NCI-H1092 treated with DMSO at 0.1 percent for 48 hours (cell line): ENCODE measurements at regions not wholly inside any gene's neighbourhood (a gene's known extent, or its start where the extent isn't known, plus 50 kb on each side); places are given as distances from the start of the nearest gene placed in this dataset.
"Not testable (repeated sequence)": the region's sequence is repeated elsewhere in the genome, so short reads cannot be mapped to it uniquely, and the experiment has no call there.

ENCODE experiments used
- DNase-seq: peaks from one replicate; lab custom pipeline; 2025; lab: John Stamatoyannopoulos, UW

DNA sequence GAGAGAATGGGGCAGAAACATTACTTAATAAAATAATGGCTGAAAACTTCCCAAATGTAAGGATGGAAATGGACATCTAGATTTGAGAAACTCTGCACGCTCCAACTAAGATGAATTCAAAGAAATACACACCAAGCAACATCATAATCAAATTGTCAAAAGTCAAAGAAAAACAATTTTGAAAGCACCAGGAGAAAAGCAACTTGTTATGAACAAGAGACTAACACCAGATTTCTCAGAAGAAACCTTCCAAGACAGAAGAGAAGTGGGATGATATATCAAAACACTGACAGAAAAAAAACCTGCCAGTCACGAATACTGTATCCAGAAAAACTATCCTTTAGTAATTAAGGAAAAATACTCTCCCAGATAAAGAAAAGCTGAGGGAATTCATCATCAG, 208.6 kb upstream of the SAMSN1 start:
- DNase-seq: no peak

DNA sequence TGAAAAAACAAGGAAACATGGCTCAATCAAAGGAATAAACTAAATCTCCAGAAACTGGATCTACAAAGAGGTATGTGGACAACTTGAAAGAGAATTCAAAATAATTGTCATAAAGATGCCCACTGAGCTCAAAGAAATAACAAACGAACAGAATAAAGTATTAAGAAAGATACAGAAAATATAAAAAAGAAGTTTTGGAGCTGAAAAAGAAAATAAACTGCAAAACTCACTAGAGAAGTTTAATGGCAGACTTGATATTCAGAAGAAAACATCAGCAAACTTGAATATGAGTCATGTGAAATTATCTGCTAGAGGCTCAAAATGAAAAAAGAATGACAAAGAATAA, 208.1 kb upstream of the SAMSN1 start:
- no peak for DNase-seq

DNA sequence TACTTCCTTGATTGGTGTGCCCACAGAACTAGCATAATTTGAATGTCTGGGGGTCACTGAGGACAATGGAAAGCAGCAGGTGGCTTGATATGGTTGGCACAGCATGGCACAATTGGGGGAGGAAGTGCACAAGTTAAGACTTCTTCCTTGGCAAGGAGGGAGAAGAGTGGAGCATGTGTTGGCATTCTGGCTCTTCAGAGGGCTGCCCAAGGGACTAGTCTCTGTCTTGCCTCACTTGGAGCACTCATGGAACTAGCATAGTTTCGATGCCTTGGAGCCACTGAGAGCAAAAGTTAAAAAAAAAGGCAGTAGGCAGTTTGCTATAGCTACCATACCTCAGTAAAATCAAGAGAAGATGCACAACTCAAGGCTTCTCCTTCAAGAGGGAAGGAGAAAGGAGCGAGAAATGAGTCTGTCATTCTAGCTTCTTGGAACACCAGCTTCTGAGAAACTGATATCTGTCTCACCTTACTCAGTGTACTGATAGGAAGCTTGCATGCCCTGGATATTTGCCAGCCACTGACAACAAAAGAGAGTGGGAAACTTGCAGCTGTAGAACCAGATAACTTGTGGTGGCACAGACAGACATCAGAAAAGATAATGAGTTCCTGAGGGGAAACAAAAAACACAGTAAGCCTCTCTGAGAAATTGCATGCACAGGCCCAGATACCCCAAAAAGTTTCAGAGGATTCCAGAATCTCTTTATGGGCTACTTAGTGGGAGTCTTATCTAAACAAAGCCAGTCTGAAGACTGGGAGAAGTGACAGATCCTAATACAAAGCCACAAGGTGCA, 207.5 kb upstream of the SAMSN1 start:
- DNase-seq: no peak

DNA sequence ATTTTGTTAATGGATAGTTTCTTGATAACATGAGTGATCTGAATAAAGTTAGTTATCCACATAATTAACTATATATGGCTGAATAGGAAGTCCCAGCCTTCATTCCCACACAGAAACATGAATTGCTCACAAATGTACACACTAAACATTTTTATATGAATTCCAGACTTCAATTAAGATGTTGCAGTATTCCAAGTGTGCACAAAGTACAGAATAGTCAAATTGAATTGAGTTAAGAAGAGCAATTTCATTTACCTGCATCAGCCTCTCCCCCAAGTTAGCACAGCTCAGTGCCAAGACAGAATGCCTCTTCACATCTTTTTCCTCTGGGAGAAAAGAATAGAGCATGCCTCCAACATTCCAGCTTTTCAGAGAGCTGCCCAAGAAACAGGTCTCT, 207.0 kb upstream of the SAMSN1 start:
- DNase-seq: no peak

DNA sequence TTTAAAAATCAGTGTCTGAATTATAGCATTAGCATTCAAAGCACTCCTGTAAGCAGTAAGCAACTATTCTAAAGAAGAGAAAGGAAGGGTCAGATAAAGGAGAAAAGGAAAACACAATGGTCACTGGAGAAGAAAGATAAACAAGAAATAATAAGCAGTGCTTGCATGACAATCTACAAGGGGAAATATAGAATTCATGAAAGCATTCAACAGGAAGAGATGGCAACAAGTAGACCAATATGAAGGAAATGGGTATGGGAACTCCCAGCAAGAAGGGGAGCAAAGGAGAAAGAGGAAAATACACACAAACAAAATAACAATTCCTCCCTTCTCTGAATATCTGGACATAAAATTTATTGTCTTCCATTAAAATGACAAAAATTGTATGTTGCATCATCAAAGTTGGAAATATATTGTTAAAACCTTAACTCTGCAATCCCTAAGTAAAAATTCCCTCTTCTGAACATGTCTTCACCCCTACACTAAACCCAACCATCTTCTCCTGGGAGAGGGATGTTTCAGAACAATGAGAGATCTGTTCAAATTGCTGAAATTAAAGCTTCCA, 206.3 kb upstream of the SAMSN1 start:
- DNase-seq: no peak

DNA sequence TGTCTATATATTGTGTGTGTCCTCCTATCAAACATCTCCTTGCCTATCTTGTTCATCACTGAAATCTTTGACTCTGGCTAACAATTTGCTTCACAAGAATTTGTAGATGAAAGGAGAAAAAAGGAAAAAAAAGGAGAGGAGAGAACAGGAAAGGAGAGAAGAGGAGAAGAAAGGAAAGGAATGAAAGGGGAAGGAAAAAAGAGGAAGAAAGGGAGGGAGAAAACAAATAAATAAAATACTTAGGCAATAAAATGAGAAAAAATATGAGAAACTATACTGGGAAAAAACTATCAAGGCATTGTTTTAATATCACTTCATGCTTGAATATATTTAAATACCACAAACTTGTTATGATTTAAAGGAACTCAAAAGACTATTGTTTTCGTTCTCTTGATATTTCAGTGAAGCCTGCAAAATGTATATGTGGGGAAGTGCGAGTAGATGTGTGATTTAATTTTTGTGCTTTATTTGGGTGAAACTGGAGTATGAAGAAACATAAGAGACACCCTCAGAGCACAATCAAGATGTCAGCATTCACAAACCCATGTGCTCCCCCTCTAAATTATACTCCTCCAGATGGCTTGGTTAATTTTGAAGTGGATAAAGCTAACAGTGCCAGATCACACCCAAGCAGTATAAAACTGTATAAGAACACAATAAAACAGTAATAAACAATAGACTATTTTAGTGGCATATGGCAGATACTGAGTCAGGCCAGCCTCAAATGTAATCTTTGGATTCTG, 205.7 kb upstream of the SAMSN1 start:
- peak; percentile 3 for DNase-seq

DNA sequence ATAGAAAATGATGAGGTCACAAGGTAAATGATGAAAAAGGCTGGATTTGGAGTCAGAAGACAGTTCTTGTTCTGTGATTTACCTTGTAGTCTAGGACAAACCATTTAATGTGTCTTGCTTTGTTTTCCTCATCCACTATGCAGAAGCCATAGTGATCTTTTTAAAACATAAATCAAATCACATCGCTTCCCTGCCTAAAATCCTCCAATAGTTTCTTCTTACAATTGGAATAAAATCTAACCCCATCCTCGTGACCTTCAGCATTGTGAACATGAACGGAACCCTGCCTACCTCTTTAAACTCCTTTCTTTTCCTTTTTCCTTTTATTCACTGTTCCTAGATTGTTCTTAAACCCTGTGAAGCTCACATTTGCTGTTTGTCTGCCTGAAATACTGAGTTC, 204.9 kb upstream of the SAMSN1 start:
- no peak for DNase-seq

DNA sequence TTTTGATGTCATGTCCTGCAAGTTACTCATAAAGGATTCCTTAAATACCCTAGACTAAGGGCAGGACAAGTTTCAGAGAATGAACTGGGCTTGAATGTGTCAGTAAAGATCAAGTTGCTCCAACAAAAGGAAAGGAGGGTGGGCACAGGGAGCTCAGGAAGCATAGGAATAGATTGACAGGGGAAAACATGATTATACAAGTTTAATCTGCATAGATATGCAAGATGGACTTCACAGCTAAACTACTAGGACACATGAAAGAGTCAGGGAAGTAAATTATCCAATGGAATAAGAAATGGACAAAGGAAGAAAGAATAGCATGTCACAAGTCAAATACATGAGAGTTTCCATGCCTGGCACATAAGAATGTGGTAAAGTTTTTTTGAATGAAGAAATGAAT, 203.9 kb upstream of the SAMSN1 start:
- DNase-seq: no peak

DNA sequence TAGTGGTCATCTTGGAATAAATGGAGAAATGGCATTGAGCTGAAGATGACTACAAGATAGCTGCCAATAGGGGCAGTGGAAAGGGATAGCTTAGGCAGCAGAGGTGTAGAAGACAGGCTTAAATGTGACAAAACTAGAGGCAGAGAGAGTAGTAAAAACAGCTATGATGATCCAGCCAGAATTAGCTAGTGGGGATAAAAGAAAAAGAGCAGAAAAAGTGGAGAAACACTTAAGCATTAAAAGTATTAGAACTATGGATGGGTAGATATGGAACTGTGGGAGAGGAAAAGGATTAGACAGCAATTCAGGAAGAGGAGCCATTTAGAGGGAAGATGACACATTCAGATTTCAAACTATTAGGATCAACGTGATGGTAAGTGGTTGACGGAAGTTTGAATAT, 202.5 kb upstream of the SAMSN1 start:
- DNase-seq: no peak

DNA sequence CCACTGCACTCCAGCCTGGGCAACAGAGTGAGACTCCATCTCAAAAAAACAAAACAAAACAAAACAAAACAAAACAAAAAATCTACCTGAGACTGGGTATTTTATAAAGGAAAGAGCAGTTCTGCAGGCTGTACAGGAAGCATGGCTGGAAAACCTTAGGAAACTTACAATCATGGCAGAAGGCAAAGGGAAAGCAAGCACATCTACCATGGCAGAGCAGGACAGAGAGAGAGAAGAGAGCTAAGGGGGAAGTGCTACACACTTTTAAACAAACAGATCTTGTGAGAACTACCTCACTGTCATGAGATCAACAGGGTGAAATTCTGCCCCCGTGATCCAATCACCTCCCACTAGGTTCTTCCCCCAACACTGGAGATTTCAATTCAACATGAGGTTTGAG, 198.3 kb upstream of the SAMSN1 start:
- no peak for DNase-seq

DNA sequence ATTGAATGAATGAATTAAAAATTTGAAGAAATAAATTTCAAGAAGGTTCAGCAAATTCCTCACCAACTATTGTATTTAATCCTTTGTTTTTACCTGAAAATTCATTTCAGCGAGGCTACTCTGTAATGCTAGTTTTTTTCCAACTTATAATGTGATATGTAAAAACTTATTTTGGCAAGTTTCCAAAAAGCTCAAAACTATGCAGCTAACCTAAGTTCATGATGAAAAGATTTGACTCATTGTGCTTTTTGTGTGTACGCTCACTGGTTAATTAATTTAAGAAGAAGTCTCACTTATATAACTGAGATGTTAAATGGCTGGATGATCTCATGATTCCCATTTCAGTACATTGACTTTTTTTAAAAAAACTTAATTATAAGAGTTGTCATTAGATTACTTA, 196.0 kb upstream of the SAMSN1 start:
- DNase-seq: no peak

DNA sequence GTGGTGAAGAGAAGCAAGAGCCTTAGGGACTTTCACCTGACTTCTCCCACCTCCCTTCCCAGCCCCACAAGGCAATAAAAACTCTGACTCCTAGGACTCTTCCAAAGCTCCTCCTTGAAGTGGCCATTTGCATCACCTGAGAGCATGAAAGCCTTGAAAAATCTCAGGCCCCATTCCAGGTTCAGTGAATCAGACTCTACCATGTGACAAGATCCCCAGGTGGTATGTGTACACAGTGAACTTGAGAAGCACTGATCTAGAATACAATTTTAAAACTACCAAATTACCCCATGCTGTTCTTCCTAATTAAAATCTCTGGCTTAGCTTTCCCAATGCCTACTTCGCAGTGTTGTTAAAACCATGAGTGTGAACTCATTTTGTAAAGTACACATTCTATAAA, 195.1 kb upstream of the SAMSN1 start:
- DNase-seq: no peak

DNA sequence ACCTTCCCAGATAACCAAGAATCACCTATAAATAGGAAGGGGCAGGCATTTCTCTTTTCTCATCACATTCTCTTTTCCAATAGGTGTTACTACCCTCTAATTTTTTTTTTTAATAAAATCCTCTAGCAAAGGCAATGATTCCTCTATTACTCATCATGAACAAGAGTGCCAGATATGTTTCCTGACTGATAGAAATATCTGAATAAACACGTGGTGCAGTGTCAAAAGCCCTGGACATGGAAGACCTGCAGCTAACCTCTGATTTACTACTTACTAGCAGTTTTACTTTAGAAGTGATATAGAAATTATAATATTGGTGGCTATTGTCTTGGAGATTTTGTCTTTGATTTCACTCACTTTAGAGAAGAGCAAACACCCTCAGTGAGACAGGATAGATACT, 194.6 kb upstream of the SAMSN1 start:
- no peak for DNase-seq

DNA sequence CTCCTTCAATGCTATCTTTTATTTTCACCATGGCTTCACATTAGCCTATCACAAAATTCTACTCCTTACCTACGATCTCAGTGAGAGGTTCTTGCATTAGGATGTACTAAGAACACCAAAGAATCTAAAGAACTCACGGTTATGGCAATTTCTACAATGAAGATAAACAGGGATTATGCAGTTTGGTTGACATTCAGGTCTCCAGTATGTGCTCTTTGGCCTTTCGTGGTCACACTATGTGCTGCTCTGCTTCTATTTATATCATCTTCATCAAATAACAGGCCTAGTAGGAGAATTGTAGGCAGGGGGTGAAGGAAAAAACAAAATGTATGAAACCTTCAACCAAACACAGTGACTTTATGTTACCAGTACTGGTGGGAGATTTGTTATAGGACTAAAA, 194.0 kb upstream of the SAMSN1 start:
- DNase-seq: no peak

DNA sequence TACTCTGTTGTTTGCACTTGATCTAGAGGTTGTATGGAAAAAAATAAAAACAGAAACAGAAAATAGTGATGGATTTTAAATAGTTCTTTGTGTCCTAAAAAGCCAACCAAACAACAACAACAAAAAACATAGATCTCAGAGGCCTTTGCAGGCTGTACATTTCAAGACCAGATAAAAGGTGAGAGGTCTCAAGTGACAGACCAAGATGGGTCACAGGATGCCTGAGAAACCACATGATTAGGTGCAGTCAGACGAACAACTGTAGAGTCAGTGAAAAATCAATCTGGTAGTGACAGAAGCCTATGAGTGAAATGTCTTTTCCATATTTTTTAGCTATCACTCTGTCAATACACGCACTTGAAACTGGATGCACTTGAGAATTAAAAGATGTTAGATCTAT, 193.5 kb upstream of the SAMSN1 start:
- DNase-seq: no peak

DNA sequence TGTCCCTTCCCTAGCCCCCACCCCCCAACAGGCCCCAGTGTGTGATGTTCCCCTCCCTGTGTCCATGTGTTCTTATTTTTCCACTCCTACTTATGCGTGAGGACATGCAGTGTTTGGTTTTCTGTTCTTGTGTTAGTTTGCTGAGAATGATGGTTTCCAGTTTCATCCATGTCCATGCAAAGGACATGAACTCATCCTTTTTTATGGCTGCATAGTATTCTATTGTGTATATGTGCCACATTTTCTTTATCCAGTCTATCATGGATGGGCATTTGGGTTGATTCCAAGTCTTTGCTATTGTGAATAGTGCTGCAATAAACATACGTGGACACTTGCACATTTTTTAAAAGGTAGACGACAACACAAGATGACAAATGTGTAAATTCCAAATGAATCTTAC, 192.5 kb upstream of the SAMSN1 start:
- DNase-seq: not testable (repeated sequence)

DNA sequence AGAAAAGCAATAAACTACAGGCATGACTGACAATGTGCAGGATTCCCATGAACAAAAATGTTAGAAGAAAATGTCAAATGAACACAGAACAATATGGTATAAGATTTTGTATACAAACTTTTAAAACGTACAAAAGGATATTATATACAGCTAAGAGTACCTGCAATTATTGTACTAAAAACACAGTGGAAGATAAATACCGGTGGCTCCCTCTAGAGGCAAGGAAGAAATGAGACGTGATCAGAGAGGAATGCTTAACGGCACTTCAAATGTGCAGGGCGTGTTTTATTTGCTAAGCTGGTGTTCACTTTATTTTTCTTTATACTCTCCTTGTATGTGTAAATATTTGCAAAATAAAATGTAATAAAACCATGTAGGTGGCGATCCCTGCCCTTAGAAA, 191.8 kb upstream of the SAMSN1 start:
- peak; percentile 26 for DNase-seq

DNA sequence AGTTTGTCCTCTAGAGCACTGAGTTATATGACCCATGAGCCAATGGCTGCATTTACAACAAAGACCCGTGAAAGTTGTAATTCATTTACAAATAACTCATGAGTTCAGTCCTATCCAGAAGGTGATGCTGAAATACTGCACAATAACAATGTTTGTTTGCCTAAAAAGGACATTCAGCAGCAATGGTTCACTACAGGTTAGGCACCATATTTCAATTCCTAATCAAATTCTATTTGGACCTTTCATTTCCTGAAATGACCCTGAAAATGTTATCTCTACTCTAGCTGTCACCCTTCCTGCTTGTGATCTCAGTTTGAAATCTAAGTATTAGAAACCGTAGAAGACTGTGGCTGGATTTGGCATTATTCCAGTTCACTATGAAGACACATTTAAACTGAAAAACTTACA, 191.2 kb upstream of the SAMSN1 start:
- DNase-seq: no peak

DNA sequence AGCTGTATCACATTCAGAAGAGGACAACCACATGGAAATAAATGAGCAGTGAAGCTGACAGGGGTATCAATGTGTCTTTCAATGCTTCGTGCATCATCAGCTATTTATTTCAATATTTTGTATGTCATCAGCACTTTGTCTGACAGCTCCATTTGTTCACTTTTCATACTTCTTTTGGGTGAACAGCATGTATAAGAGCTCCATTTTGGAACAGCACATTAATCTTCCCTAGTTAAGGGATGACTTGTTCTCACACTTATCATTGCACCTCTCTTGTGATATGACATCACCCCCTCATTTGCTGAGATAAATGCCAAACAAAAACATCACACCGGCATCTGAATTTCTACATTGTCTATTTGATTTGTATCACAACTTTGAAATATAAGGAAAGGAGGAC, 190.6 kb upstream of the SAMSN1 start:
- no peak for DNase-seq

DNA sequence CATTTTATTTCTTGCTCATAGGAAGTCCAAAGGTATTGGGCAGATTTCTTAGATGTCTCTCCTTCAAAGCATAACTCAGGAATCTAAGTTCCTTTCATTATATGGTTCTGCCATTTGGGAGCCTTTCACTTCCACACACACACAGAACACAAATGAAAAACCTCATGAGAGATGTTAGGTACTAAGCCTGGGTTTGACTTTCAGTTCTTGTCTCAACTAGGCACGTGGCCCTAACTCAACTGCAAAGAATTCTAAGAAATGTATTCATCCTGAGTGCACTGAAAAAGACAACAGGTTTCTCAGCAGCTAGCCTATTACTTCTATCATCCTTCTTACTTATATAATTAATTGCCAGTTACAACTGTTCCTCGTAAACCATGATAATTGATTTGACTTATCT, 190.0 kb upstream of the SAMSN1 start:
- DNase-seq: no peak

DNA sequence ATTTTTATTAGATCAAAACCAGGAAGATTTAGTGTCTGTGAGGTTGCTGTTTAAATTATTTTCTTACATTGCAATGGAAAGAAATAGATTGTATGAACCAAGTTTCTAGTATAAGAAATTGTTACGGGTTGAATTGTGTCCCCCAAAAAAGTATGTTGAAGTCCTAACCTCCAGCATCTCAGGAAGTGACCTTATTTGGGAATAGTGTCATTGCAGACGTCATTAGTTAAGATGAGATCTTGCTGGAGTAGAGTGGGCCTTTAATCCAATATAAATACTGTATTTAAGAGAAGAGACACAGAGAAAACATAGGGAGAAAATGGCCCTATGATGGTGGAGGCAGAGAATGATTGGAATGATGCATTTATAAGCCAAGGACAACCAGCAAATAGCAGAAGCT, 188.7 kb upstream of the SAMSN1 start:
- DNase-seq: no peak

DNA sequence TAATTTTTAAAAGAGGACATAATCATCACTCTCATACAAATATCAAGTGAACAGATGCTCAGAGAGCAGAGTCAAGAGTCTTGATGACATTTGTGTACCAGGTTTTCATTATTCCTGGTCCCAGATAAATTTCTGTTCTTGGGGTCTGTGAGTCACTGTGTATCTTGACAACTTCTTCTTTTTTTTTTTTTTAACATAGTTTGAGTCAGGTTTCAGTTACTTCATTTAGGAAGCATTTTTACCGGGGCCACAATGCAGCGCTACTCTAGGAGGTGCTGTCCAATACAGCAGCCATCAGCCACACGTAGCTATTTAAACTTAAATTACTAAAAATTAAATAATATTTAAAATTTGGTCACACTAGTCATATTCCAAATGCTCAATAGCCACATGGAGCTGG, 188.1 kb upstream of the SAMSN1 start:
- no peak for DNase-seq

DNA sequence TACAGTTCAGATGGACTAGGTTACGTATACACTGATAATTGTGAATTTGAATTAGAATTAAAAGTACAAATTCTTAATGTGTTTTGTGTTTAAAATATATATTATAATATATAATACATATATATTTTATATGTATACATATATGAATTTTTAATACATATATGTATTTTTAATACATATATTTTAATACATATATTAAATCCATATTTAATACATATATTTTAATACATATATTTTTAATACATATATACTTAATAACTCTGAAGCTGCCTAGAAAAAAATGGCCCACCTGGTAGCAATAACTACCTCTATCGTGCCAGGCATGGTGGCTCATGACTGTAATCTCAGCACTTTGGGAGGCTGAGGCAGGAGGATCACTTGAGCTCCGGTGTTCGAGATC, 179.1 kb upstream of the SAMSN1 start:
- no peak for DNase-seq
